Suprapubic skin (tissue), 4 donors: ENCODE measurements at regions not wholly inside any gene's neighbourhood (a gene's known extent, or its start where the extent isn't known, plus 50 kb on each side); places are given as distances from the start of the nearest gene placed in this dataset.

Experiments
- DNase-seq, 2 donors: peaks; one replicate each; pipeline ENCODE4 v3.0.0-alpha.2; 2019; ENCODE audit warnings: low spot score in 2 of 2
- H3K27ac ChIP-seq: fragments of 200-600 bp; sonication (generic); one replicate; pipeline ENCODE4 v1.5.1; 2019
- H3K27me3 ChIP-seq: fragments of 200-600 bp; sonication (generic); one replicate; pipeline ENCODE4 v1.5.1; 2019
- H3K36me3 ChIP-seq: fragments of 200-600 bp; sonication (generic); one replicate; pipeline ENCODE4 v1.5.1; 2019
- H3K4me1 ChIP-seq: fragments of 200-600 bp; sonication (generic); one replicate; pipeline ENCODE4 v1.5.1; 2019
- H3K4me3 ChIP-seq: fragments of 200-600 bp; sonication (generic); one replicate; pipeline ENCODE4 v1.5.1; 2019; ENCODE audit warnings: mild to moderate bottlenecking
- H3K9me3 ChIP-seq: fragments of 200-600 bp; sonication (generic); one replicate; pipeline ENCODE4 v1.5.1; 2019
- EP300 ChIP-seq: sonication (generic); formaldehyde crosslinking; IDR thresholded peaks from one replicate; pipeline ENCODE4 v1.6.1; 2017; ENCODE audit warnings: antibody characterized with exemption
- POLR2A ChIP-seq, 2 donors: fragments of 450-650 bp; IDR thresholded peaks; one replicate each; pipeline ENCODE4 v1.6.1; 2017; ENCODE audit warnings: antibody characterized with exemption in 2 of 2, mild to moderate bottlenecking in 2 of 2, moderate library complexity in 2 of 2
- POLR2AphosphoS5 ChIP-seq, 3 donors: sonication (generic); formaldehyde crosslinking; IDR thresholded peaks; one replicate each; pipeline ENCODE4 v1.6.1; 2017; ENCODE audit warnings: antibody characterized with exemption in 3 of 3
- WGBS: methylation state at CpG from one replicate; pipeline ENCODE4 v1.1.5; 2018; 5-methylcytosine and 5-hydroxymethylcytosine counted together
- TF ChIP-seq, protein P1 (sequence below), 2 donors: fragments of 200-600 bp in 1 of 2; fragments of 450-650 bp in 1 of 2; sonication (generic) in 1 of 2; IDR thresholded peaks; one replicate each; pipeline ENCODE4 v1.5.1; 2016 to 2019; ENCODE audit warnings: antibody characterized with exemption in 2 of 2, mild to moderate bottlenecking in 1 of 2, moderate library complexity in 1 of 2

- Histone ChIP-seq H3K4me1 (no peaks in the 10 kb centered on the region), H3K27me3 (no peaks in the 10 kb centered on the region), H3K4me3 (no peak overlapping the region), H3K36me3 (no peaks in the 10 kb centered on the region), H3K9me3 (no peaks in the 10 kb centered on the region), H3K27ac (no peak overlapping the region)
- no peak for DNase-seq
- TF ChIP-seq POLR2AphosphoS5 (IDR thresholded peaks at IDR 0.05) (no peak), EP300 (no peak), POLR2A (IDR thresholded peaks at IDR 0.05) (no peak)
- TF ChIP-seq, protein P1, sequence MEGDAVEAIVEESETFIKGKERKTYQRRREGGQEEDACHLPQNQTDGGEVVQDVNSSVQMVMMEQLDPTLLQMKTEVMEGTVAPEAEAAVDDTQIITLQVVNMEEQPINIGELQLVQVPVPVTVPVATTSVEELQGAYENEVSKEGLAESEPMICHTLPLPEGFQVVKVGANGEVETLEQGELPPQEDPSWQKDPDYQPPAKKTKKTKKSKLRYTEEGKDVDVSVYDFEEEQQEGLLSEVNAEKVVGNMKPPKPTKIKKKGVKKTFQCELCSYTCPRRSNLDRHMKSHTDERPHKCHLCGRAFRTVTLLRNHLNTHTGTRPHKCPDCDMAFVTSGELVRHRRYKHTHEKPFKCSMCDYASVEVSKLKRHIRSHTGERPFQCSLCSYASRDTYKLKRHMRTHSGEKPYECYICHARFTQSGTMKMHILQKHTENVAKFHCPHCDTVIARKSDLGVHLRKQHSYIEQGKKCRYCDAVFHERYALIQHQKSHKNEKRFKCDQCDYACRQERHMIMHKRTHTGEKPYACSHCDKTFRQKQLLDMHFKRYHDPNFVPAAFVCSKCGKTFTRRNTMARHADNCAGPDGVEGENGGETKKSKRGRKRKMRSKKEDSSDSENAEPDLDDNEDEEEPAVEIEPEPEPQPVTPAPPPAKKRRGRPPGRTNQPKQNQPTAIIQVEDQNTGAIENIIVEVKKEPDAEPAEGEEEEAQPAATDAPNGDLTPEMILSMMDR (IDR thresholded peaks at IDR 0.05) = no peak
- 72% methylated on average over 4 of the region's 4 CpGs for WGBS
Measured at GRCh38 chr2:150977296-150977695, 284.4 kb downstream of the RBM43 start.

GRCh38 chr2:150976604-150977003 is 285.1 kb downstream of the RBM43 start:
- H3K9me3 ChIP-seq = no peaks in the 10 kb centered on the region
- DNase-seq = no peak
- H3K27ac ChIP-seq = no peak overlapping the region
- H3K27me3 ChIP-seq = no peaks in the 10 kb centered on the region
- H3K4me1 ChIP-seq = no peaks in the 10 kb centered on the region
- no peak overlapping the region for H3K4me3 ChIP-seq
- TF ChIP-seq EP300 (no peak), POLR2AphosphoS5 (IDR thresholded peaks at IDR 0.05) (no peak), POLR2A (IDR thresholded peaks at IDR 0.05) (no peak)
- TF ChIP-seq, protein P1 (IDR thresholded peaks at IDR 0.05) = no peak
- no peaks in the 10 kb centered on the region for H3K36me3 ChIP-seq

GRCh38 chr2:150974864-150975263 is 286.8 kb downstream of the RBM43 start:
- no peaks in the 10 kb centered on the region for H3K27me3 ChIP-seq
- no peaks in the 10 kb centered on the region for H3K9me3 ChIP-seq
- no peak for DNase-seq
- TF ChIP-seq POLR2A (IDR thresholded peaks at IDR 0.05) (no peak), POLR2AphosphoS5 (IDR thresholded peaks at IDR 0.05) (no peak), EP300 (no peak)
- TF ChIP-seq, protein P1 (IDR thresholded peaks at IDR 0.05) = no peak
- H3K27ac ChIP-seq = no peak overlapping the region
- H3K4me1 ChIP-seq = no peaks in the 10 kb centered on the region
- H3K4me3 ChIP-seq = no peak overlapping the region
- no peaks in the 10 kb centered on the region for H3K36me3 ChIP-seq

DNA sequence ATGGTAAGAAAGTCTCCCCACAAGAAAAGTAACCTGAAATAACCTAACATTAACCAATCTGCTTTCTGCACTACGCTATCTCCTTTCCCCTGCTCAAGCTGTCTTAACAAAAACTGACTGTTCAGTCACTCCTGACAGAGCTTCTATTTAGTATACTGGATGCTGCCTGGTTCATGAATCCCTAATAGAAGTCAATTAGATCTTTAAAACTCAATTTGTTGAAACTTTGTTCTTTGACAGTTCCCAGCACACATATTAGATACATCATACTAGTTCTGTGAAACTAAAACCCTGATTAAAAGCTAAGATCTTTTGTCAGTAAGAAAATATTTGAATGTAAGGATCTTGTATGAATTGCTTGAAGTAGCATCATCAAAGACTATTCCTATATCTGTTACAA is 287.4 kb downstream of the RBM43 start:
- Histone ChIP-seq H3K27ac (no peak overlapping the region), H3K4me1 (no peaks in the 10 kb centered on the region), H3K9me3 (no peaks in the 10 kb centered on the region), H3K27me3 (no peaks in the 10 kb centered on the region), H3K36me3 (no peaks in the 10 kb centered on the region), H3K4me3 (no peak overlapping the region)
- DNase-seq = no peak
- 94% methylated on average over 1 of the region's 1 CpG for WGBS
- TF ChIP-seq EP300 (no peak), POLR2A (IDR thresholded peaks at IDR 0.05) (no peak), POLR2AphosphoS5 (IDR thresholded peaks at IDR 0.05) (no peak)
- TF ChIP-seq, protein P1 (IDR thresholded peaks at IDR 0.05) = no peak

- no peaks in the 10 kb centered on the region for H3K9me3 ChIP-seq
- H3K4me1 ChIP-seq = no peaks in the 10 kb centered on the region
- no peak overlapping the region for H3K27ac ChIP-seq
- 63% methylated on average over 3 of the region's 3 CpGs for WGBS
- H3K36me3 ChIP-seq = no peaks in the 10 kb centered on the region
- no peak for DNase-seq
- no peak overlapping the region for H3K4me3 ChIP-seq
- no peaks in the 10 kb centered on the region for H3K27me3 ChIP-seq
- TF ChIP-seq EP300 (no peak), POLR2A (IDR thresholded peaks at IDR 0.05) (no peak), POLR2AphosphoS5 (IDR thresholded peaks at IDR 0.05) (no peak)
- TF ChIP-seq, protein P1 (IDR thresholded peaks at IDR 0.05) = no peak
Measured at GRCh38 chr2:150971910-150972309, 289.8 kb downstream of the RBM43 start.
